ENCODE measurements at regions not wholly inside any gene's neighbourhood (a gene's known extent, or its start where the extent isn't known, plus 50 kb on each side); places are given as distances from the start of the nearest gene placed in this dataset.
"Not testable (repeated sequence)": the region's sequence is repeated elsewhere in the genome, so short reads cannot be mapped to it uniquely, and the experiment has no call there.

- not testable (repeated sequence) for TF ChIP-seq POLR2A, CTCF, POLR2AphosphoS5 (IDR thresholded peaks at IDR 0.05)
Observed at GRCh38 chr1:146522812-146523211, 294.0 kb upstream of the NOTCH2NLA start.

Measured in breast epithelium (tissue), 3 donors.